22Rv1 (cell line): ENCODE measurements at regions not wholly inside any gene's neighbourhood (a gene's known extent, or its start where the extent isn't known, plus 50 kb on each side); places are given as distances from the start of the nearest gene placed in this dataset.

Experiments
- CTCF ChIP-seq: fragments of 450-650 bp; IDR thresholded peaks from 2 replicates; pipeline ENCODE4 v1.5.1; 2017; ENCODE audit warnings: mild to moderate bottlenecking
- ZFX ChIP-seq: fragments of 450-650 bp; IDR thresholded peaks from 2 replicates; pipeline ENCODE4 v1.6.1; 2017; ENCODE audit warnings: antibody characterized with exemption, borderline replicate concordance

- TF ChIP-seq CTCF (no peak), ZFX (no peak)
Observed at GRCh38 chr10:52701647-52702046, 70.9 kb downstream of the MBL2 start.
